ENCODE measurements at regions not wholly inside any gene's neighbourhood (a gene's known extent, or its start where the extent isn't known, plus 50 kb on each side); places are given as distances from the start of the nearest gene placed in this dataset.

DNA sequence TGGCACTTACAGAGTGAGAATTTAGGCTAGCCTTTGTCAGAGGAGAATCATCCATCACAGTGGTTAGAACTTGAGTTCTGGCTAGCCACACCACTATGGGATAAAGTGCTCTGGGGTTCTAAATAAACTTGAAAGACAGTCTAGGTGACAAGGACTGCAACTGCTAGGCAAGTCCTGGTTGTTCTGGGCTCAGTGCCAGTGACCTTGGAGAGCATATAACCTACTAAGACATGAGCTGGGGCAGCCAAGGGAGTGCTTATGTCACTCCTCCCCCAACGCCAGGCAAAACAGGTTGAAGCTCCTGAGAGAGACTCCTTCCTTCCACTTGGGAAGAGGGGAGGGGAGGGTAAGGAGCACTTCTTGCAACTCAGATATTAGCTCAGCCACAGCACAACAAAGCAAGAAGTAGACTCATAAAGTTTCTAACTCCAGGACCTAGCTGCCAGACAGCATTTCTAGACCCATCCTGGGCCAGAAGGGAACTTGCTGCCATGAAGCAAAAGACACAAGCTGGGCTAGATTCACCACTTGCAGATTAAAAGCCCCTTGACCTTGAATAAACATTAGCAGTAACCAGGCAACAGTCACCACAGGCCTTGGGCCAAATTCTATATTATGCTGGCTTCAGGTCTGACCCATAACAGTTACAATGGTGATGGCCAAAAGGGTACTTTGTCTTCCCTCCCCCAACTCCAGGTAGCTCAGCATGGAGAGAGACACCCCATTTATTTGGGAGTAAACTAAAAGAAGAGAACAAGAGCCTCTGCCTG lies 963.7 kb downstream of the PLOD2 start:
- TF ChIP-seq, protein P1, sequence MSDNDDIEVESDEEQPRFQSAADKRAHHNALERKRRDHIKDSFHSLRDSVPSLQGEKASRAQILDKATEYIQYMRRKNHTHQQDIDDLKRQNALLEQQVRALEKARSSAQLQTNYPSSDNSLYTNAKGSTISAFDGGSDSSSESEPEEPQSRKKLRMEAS (IDR thresholded peaks at IDR 0.05): no peak
- TF ChIP-seq, protein P2, sequence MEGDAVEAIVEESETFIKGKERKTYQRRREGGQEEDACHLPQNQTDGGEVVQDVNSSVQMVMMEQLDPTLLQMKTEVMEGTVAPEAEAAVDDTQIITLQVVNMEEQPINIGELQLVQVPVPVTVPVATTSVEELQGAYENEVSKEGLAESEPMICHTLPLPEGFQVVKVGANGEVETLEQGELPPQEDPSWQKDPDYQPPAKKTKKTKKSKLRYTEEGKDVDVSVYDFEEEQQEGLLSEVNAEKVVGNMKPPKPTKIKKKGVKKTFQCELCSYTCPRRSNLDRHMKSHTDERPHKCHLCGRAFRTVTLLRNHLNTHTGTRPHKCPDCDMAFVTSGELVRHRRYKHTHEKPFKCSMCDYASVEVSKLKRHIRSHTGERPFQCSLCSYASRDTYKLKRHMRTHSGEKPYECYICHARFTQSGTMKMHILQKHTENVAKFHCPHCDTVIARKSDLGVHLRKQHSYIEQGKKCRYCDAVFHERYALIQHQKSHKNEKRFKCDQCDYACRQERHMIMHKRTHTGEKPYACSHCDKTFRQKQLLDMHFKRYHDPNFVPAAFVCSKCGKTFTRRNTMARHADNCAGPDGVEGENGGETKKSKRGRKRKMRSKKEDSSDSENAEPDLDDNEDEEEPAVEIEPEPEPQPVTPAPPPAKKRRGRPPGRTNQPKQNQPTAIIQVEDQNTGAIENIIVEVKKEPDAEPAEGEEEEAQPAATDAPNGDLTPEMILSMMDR (IDR thresholded peaks at IDR 0.05; ENCODE audit: low read depth, low read length, missing input control): no peak
- no peak for TF ChIP-seq RAD21 (IDR thresholded peaks at IDR 0.05)
